UCSD-AML1 (cell line): ENCODE measurements at regions not wholly inside any gene's neighbourhood (a gene's known extent, or its start where the extent isn't known, plus 50 kb on each side); places are given as distances from the start of the nearest gene placed in this dataset.
"Not testable (repeated sequence)": the region's sequence is repeated elsewhere in the genome, so short reads cannot be mapped to it uniquely, and the experiment has no call there.

Experiments used
- DNase-seq: peaks from one replicate; lab custom pipeline; 2025; ENCODE audit not compliant: unreplicated experiment; lab: John Stamatoyannopoulos, UW

GRCh38 chr2:225911019-225911418 lies 511.5 kb downstream of the NYAP2 start:
- DNase-seq = no peak

- DNase-seq = no peak
Measured at GRCh38 chr2:225895126-225895525, 495.6 kb downstream of the NYAP2 start.

- DNase-seq = no peak
Measured at GRCh38 chr2:225894236-225894980, 494.9 kb downstream of the NYAP2 start.

GRCh38 chr2:225893151-225893550 lies 493.6 kb downstream of the NYAP2 start:
- DNase-seq = no peak

- DNase-seq = no peak
Measured at GRCh38 chr2:225891771-225892170, 492.3 kb downstream of the NYAP2 start.

GRCh38 chr2:225891013-225891412 lies 491.5 kb downstream of the NYAP2 start:
- no peak for DNase-seq

- no peak for DNase-seq
Measured at GRCh38 chr2:225889452-225889851, 489.9 kb downstream of the NYAP2 start.

GRCh38 chr2:225867071-225867470 lies 467.6 kb downstream of the NYAP2 start:
- no peak for DNase-seq

GRCh38 chr2:225865468-225865867 lies 466.0 kb downstream of the NYAP2 start:
- DNase-seq = no peak

- no peak for DNase-seq
Measured at GRCh38 chr2:225864394-225864793, 464.9 kb downstream of the NYAP2 start.

GRCh38 chr2:225842939-225843338 lies 443.4 kb downstream of the NYAP2 start:
- no peak for DNase-seq

GRCh38 chr2:225841314-225841713 lies 441.8 kb downstream of the NYAP2 start:
- DNase-seq = no peak

- DNase-seq = no peak
Measured at GRCh38 chr2:225837328-225837727, 437.8 kb downstream of the NYAP2 start.

GRCh38 chr2:225824748-225825449 lies 425.4 kb downstream of the NYAP2 start:
- no peak for DNase-seq

GRCh38 chr2:225821351-225821750 lies 421.8 kb downstream of the NYAP2 start:
- DNase-seq = no peak

- no peak for DNase-seq
Measured at GRCh38 chr2:225820826-225821225, 421.3 kb downstream of the NYAP2 start.

- DNase-seq = no peak
Measured at GRCh38 chr2:225814554-225814953, 415.0 kb downstream of the NYAP2 start.

- no peak for DNase-seq
Measured at GRCh38 chr2:225806105-225806504, 406.6 kb downstream of the NYAP2 start.

- not testable (repeated sequence) for DNase-seq
Measured at GRCh38 chr2:225802076-225802475, 402.6 kb downstream of the NYAP2 start.

GRCh38 chr2:225797394-225797793 lies 397.9 kb downstream of the NYAP2 start:
- DNase-seq = no peak

GRCh38 chr2:225794652-225795400 lies 395.3 kb downstream of the NYAP2 start:
- DNase-seq = no peak
